ENCODE measurements at regions not wholly inside any gene's neighbourhood (a gene's known extent, or its start where the extent isn't known, plus 50 kb on each side); places are given as distances from the start of the nearest gene placed in this dataset.

DNA sequence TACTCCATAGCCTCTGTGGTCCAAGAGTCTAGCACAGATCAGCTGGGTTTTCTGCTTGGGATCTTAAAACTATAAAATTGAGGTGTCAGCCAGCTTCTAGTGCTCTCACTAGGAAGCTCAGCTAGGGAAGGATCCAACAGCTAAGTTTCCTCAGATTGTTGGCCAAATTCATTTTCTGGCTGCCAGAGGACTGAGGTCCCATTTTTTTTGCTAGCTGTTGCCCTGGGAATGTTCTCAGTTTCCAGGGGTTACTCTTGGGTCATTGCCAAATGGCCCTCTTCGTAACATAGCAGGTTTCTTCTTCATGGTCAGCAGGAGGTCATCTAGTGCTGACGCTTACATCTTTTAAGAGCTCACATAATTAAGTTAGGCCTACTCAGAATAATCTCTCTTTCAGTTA is 2178.2 kb downstream of the ARAP2 start:
- intact Hi-C loops (cut with DNase I): no loop called here
- DNase-seq (ENCODE audit: extremely low spot score): no peak
- Histone ChIP-seq H3K27me3 (no peaks in the 10 kb centered on the region), H3K27ac (replicated peaks in 1 of 4) (no peak overlapping the region), H3K9me3 (no peaks in the 10 kb centered on the region), H3K4me1 (no peaks in the 10 kb centered on the region), H3K36me3 (no peaks in the 10 kb centered on the region), H3K4me3 (no peak overlapping the region)
- WGBS: 57% methylated on average over 2 of the region's 2 CpGs
- no peak for TF ChIP-seq POLR2AphosphoS5 (IDR thresholded peaks at IDR 0.05)
- TF ChIP-seq, protein P1, sequence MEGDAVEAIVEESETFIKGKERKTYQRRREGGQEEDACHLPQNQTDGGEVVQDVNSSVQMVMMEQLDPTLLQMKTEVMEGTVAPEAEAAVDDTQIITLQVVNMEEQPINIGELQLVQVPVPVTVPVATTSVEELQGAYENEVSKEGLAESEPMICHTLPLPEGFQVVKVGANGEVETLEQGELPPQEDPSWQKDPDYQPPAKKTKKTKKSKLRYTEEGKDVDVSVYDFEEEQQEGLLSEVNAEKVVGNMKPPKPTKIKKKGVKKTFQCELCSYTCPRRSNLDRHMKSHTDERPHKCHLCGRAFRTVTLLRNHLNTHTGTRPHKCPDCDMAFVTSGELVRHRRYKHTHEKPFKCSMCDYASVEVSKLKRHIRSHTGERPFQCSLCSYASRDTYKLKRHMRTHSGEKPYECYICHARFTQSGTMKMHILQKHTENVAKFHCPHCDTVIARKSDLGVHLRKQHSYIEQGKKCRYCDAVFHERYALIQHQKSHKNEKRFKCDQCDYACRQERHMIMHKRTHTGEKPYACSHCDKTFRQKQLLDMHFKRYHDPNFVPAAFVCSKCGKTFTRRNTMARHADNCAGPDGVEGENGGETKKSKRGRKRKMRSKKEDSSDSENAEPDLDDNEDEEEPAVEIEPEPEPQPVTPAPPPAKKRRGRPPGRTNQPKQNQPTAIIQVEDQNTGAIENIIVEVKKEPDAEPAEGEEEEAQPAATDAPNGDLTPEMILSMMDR (IDR thresholded peaks at IDR 0.05): no peak
- TF ChIP-seq EP300 (IDR thresholded peaks at IDR 0.05): no peak
- no peak for TF ChIP-seq POLR2A (IDR thresholded peaks at IDR 0.05; ENCODE audit: low read depth)

DNA sequence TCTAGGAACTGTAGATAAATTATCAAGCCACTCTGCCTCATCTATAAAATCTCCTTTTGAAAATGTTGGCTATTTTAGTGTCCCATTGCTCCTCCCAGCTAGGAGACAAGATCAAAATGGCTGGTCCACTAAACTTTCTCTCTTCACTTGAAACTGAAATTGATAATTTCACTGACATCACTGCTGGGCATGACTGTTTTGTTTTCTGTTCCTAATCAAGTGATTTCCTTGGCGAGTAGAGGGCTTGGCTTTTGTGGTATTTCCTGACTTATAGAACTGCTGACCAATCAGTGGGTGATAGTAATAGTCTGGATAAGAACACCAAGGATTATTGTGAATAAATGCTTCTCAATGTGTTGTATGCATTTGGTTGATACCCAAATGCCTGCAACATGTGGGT is 2152.9 kb downstream of the ARAP2 start:
- H3K27ac ChIP-seq (replicated peaks in 1 of 4): no peak overlapping the region
- no peak for DNase-seq (ENCODE audit: extremely low spot score)
- no peaks in the 10 kb centered on the region for H3K4me1 ChIP-seq
- H3K9me3 ChIP-seq: no peaks in the 10 kb centered on the region
- no peaks in the 10 kb centered on the region for H3K27me3 ChIP-seq
- no peak overlapping the region for H3K4me3 ChIP-seq
- WGBS: 60% methylated on average over 1 of the region's 1 CpG
- TF ChIP-seq POLR2AphosphoS5 (IDR thresholded peaks at IDR 0.05): no peak
- TF ChIP-seq, protein P1 (IDR thresholded peaks at IDR 0.05): no peak
- TF ChIP-seq POLR2A (IDR thresholded peaks at IDR 0.05; ENCODE audit: low read depth): no peak
- no peak for TF ChIP-seq EP300 (IDR thresholded peaks at IDR 0.05)
- intact Hi-C loops (cut with DNase I): no loop called here
- no peaks in the 10 kb centered on the region for H3K36me3 ChIP-seq

DNA sequence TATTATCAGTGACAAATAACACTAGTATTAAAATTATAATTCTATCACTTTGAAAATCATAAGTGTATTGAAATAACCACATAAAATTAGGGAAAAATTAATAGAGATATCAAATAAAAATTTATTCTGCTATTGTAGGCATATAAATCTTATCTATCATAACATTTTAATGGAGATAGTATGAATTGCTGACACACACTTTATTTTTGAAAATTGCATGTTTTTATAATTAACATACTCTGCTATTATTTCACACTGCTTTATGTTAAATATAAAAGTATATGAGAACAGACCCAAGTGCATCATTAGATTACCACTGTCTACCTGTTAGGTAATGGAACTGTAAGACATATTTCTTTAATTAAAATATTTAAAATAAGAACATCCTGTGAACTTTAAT is 2150.2 kb downstream of the ARAP2 start:
- intact Hi-C loops (cut with DNase I): no loop called here
- Histone ChIP-seq H3K36me3 (no peaks in the 10 kb centered on the region), H3K27me3 (no peaks in the 10 kb centered on the region), H3K9me3 (no peaks in the 10 kb centered on the region), H3K27ac (replicated peaks in 1 of 4) (no peak overlapping the region), H3K4me1 (no peaks in the 10 kb centered on the region), H3K4me3 (no peak overlapping the region)
- DNase-seq (ENCODE audit: extremely low spot score): no peak
- TF ChIP-seq, protein P1 (IDR thresholded peaks at IDR 0.05): no peak
- TF ChIP-seq EP300 (IDR thresholded peaks at IDR 0.05) (no peak), POLR2A (IDR thresholded peaks at IDR 0.05; ENCODE audit: low read depth) (no peak), POLR2AphosphoS5 (IDR thresholded peaks at IDR 0.05) (no peak)

DNA sequence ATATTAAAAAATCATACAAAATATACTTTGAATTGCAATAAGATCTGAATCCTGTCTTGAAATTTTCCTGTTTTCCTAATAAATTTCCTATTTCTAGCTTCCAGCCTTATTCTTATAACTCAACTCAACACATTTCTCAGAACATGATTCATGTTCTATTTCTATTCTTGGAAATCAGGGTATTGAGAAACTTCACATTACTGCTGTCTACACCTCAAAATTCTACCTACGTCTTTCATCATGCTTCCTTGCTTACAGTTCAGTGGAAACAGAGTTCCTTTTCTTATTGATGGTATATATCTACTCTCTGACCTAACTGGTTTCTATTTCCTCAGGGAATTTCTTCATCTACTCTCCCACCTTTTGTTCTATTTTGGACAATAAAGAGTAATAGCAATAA is 2139.0 kb downstream of the ARAP2 start:
- WGBS: 62% methylated on average over 1 of the region's 1 CpG
- no peak overlapping the region for H3K27ac ChIP-seq (replicated peaks in 1 of 4)
- TF ChIP-seq, protein P1 (IDR thresholded peaks at IDR 0.05): no peak
- no peak for TF ChIP-seq POLR2A (IDR thresholded peaks at IDR 0.05; ENCODE audit: low read depth)
- no peak for TF ChIP-seq POLR2AphosphoS5 (IDR thresholded peaks at IDR 0.05)
- no peak for TF ChIP-seq EP300 (IDR thresholded peaks at IDR 0.05)
- no peaks in the 10 kb centered on the region for H3K36me3 ChIP-seq
- H3K27me3 ChIP-seq: no peaks in the 10 kb centered on the region
- no peaks in the 10 kb centered on the region for H3K9me3 ChIP-seq
- no peak overlapping the region for H3K4me3 ChIP-seq
- DNase-seq (ENCODE audit: extremely low spot score): no peak
- H3K4me1 ChIP-seq: no peaks in the 10 kb centered on the region
- intact Hi-C loops (cut with DNase I): no loop called here

DNA sequence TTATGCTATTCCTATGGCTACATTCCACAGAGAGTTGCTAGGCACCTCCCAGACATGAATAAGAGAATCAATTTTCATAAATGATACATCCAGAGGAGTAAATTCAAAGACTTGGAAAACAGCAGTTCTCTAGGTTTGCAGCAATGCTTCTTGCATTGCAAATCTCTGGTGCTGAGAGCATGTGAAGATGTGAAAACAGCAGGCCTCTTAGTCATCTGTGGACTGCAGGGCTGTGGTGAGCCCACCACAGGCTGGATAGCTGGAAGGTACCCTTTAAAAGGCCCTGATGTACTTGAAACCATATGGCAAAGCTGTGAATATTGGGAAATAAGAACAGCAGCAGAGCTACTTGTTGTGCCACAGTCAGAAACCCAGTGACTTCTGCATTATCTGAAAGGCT is 2135.9 kb downstream of the ARAP2 start:
- Histone ChIP-seq H3K9me3 (no peaks in the 10 kb centered on the region), H3K36me3 (no peaks in the 10 kb centered on the region), H3K4me1 (no peaks in the 10 kb centered on the region), H3K27ac (replicated peaks in 1 of 4) (no peak overlapping the region), H3K4me3 (no peak overlapping the region), H3K27me3 (no peaks in the 10 kb centered on the region)
- TF ChIP-seq EP300 (IDR thresholded peaks at IDR 0.05) (no peak), POLR2AphosphoS5 (IDR thresholded peaks at IDR 0.05) (no peak), POLR2A (IDR thresholded peaks at IDR 0.05; ENCODE audit: low read depth) (no peak)
- TF ChIP-seq, protein P1 (IDR thresholded peaks at IDR 0.05): no peak
- intact Hi-C loops (cut with DNase I): no loop called here
- no peak for DNase-seq (ENCODE audit: extremely low spot score)
